ENCODE measurements at regions not wholly inside any gene's neighbourhood (a gene's known extent, or its start where the extent isn't known, plus 50 kb on each side); places are given as distances from the start of the nearest gene placed in this dataset.
"Not testable (repeated sequence)": the region's sequence is repeated elsewhere in the genome, so short reads cannot be mapped to it uniquely, and the experiment has no call there.

DNA sequence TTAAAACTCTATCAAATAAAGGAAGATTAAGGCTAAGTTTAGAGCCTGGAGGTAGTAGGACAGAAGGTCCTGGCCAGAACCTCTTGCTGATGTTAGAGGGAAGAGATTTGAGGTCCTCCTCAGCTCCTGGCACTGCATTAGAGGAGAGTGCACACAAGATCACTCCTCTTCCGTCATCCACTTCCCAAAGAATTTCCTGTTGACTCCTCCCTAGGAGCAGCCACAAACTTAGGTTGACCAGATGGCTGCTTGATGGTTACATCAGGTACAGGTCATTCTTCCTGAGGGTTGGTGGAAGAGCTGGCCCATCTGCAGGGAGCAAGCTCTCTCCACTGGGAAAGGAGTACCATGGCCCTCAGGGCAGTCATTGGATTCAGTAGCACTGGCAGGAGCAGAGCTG lies 93.9 kb upstream of the IL33 start:
- no peak overlapping the region for H3K4me3 Mint-ChIP-seq
- H3K36me3 Mint-ChIP-seq (ENCODE audit: low read depth) = no peaks in the 10 kb centered on the region
- no peak overlapping the region for H3K27ac Mint-ChIP-seq
- no peaks in the 10 kb centered on the region for H3K4me1 Mint-ChIP-seq (ENCODE audit: low read depth)
- H3K9me3 Mint-ChIP-seq = no peaks in the 10 kb centered on the region
- peaks cover 3% of the 10 kb centered on the region for H3K27me3 Mint-ChIP-seq (ENCODE audit: low read depth)

DNA sequence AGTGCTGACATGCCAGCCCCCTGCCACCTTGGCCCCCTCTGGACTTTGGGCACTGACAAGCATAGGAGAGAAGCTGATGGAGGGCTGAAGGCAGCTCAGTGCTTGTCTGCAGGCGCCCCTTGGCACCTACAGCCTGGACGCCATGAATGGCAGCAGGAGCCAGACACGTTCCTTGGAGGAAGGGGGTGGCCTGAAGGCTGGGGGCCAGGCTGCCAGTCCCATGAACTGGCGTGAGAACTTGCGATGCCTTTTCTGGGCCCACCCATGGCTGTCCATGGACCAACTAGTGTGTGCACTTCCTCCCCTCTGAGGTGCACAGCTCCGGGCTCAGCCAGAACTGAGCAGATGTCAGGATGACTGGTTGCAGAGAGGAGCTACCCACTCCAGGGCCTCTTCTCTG lies 99.0 kb upstream of the RANBP6 start:
- no peaks in the 10 kb centered on the region for H3K27me3 Mint-ChIP-seq (ENCODE audit: low read depth)
- H3K27ac Mint-ChIP-seq = no peak overlapping the region
- no peaks in the 10 kb centered on the region for H3K4me1 Mint-ChIP-seq (ENCODE audit: low read depth)

DNA sequence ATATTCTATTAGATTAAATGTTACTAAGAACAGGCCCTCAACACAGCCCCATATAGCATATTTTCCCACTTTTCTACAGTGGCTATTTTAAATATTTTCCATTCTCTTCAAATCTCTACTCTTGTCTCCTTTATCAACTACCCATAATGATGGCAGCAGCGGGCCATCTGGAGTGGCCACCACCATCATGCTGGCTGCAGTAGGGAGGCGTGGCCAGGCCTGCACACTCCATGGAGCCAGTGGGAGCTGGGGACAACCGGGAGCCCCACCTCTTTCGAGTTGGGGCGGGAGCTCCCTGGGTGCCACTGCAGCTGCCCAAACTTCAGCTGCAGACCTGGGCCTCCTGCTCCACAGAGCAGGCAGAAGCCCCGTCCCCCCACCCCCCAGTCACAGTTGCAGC lies 98.4 kb upstream of the RANBP6 start:
- Mint-ChIP-seq H3K27ac (no peak overlapping the region), H3K9me3 (no peaks in the 10 kb centered on the region), H3K36me3 (ENCODE audit: low read depth) (no peaks in the 10 kb centered on the region), H3K4me3 (no peak overlapping the region), H3K4me1 (ENCODE audit: low read depth) (no peaks in the 10 kb centered on the region), H3K27me3 (ENCODE audit: low read depth) (no peaks in the 10 kb centered on the region)

More for the DNA sequence above, 99.0 kb upstream of the RANBP6 start:
- Mint-ChIP-seq H3K9me3 (no peaks in the 10 kb centered on the region), H3K4me3 (no peak overlapping the region), H3K36me3 (ENCODE audit: low read depth) (no peaks in the 10 kb centered on the region)

DNA sequence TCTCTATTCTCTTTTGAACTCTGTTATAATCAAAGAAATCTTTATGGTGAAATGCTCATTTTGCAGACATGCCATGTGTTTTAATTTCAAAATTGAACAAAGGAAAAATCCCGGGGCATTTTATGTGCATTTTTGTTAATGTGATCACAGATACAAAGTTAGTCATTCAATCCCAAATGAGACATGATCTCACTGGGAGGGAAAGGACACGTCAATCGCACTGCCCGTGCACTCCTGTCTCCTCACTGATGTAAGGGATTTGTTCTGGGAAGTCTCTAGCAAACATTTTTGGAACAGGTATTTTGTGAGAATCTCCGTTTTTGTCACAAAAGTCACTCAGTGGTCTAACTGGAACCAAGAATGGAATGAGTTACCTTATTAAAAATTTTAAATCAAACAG lies 97.9 kb upstream of the RANBP6 start:
- Mint-ChIP-seq H3K27ac (no peak overlapping the region), H3K4me3 (no peak overlapping the region), H3K36me3 (ENCODE audit: low read depth) (no peaks in the 10 kb centered on the region), H3K4me1 (ENCODE audit: low read depth) (no peaks in the 10 kb centered on the region), H3K9me3 (no peaks in the 10 kb centered on the region), H3K27me3 (ENCODE audit: low read depth) (no peaks in the 10 kb centered on the region)

DNA sequence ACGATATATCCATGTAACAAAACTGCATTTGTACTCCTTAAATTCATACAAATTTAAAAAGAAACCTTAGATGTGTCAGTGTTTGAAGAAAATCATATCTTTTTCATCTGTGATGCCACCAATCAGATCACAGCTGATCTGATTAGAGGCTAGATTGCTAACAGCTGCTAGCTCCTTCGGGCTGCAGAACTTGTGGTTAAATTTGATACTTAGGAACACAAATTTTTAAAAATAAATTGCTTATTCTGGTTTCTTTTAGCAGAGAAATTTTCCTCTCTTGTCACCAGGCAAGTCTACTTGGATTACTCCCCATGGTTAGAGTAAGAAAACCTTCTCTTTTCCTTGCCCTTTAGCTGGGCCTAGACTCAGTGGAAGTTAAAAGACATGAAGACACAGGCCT lies 94.6 kb upstream of the RANBP6 start:
- no peaks in the 10 kb centered on the region for H3K36me3 Mint-ChIP-seq (ENCODE audit: low read depth)
- H3K27ac Mint-ChIP-seq = no peak overlapping the region
- no peaks in the 10 kb centered on the region for H3K4me1 Mint-ChIP-seq (ENCODE audit: low read depth)
- H3K9me3 Mint-ChIP-seq = no peaks in the 10 kb centered on the region
- H3K4me3 Mint-ChIP-seq = no peak overlapping the region
- H3K27me3 Mint-ChIP-seq (ENCODE audit: low read depth) = no peaks in the 10 kb centered on the region

DNA sequence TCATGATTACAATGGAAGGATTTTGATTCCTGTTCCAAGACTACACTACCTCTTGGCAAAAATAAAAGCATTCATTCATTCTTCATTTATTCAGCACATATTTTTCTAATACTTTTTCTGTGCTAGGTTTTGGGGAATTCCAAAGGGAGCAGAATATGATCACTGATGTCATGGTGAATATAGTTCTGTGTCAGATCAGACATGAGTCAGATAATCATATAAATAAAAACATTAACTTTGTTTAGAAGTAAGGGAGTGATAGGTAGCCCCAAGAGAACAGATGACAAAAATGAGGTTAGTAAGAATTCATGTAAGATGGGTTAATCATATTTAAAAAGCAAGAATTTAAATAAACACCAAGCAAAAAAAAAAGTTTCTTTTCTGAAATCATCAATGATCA lies 94.1 kb upstream of the RANBP6 start:
- Mint-ChIP-seq H3K27ac (no peak overlapping the region), H3K4me1 (ENCODE audit: low read depth) (no peaks in the 10 kb centered on the region), H3K4me3 (no peak overlapping the region), H3K9me3 (no peaks in the 10 kb centered on the region), H3K27me3 (ENCODE audit: low read depth) (no peaks in the 10 kb centered on the region), H3K36me3 (ENCODE audit: low read depth) (no peaks in the 10 kb centered on the region)

DNA sequence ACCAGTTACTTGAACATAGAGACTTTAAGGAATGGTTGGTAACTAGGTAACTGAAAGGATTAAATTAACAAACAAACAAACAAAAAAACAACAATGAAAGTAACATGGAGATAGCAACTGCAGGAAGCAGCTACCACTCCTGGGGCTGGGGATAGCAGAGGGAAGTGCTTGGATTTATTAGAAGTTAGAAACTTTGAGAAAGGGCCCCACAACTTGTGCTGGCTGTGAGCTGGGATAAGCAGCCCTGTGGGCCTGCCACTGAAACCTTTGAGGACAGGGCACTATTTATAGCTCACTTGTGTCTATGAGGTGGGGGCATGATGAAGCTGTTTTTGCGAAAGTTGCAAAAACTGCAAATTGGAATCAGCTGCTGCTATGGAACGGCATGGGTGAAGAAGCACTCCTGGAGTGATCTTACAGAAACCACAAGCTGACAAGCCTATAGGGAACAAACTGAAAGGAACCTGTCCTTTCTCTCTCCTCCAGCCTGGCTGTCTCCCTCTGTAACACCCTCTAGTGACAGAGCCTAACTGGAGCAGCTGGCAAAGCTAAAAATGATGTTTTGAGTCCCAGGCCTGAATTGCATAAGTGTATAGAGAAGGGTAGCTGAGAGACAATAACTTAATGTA lies 91.4 kb upstream of the RANBP6 start:
- no peaks in the 10 kb centered on the region for H3K36me3 Mint-ChIP-seq (ENCODE audit: low read depth)
- H3K4me1 Mint-ChIP-seq (ENCODE audit: low read depth) = no peaks in the 10 kb centered on the region
- H3K4me3 Mint-ChIP-seq = no peak overlapping the region
- no peak overlapping the region for H3K27ac Mint-ChIP-seq
- no peaks in the 10 kb centered on the region for H3K27me3 Mint-ChIP-seq (ENCODE audit: low read depth)
- H3K9me3 Mint-ChIP-seq = no peaks in the 10 kb centered on the region

DNA sequence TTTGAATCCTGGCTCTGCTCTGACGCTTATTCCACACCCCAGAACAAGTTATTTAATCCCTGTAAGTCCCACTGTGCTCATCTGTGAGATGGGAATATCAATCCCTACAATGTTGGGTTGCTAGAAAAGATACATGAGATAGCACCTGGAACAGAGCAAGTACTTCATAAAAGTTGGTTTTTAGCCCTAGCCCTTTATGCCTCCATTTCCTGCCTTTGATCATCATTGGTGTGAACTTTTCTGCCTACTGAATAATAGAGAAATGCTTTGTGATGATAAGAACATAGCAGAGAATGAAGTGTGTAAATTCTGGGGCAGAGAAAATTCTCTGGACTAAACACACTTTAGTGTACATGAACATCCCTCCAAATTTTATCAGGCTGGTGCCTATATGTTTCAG lies 90.3 kb upstream of the RANBP6 start:
- H3K4me1 Mint-ChIP-seq (ENCODE audit: low read depth) = no peaks in the 10 kb centered on the region
- H3K27ac Mint-ChIP-seq = no peak overlapping the region

DNA sequence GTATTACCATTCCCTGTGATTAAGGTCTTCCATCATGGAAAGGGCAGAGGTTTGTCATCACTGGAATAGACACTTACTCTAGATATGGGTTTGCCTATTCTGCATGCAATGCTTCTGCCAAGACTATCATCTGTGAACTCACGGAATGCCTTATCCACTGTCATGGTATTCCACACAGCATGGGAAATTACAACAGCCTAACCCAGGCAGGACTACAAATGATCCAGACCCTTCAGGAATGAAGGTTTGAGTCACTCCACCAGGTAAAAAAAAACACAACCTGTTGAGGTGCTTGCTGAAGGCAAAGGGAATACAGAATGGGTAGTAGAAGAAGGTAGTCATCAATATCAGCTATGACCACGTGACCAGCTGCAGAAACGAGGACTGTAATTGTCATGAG lies 89.0 kb upstream of the RANBP6 start:
- H3K27me3 Mint-ChIP-seq (ENCODE audit: low read depth); H3K36me3 Mint-ChIP-seq (ENCODE audit: low read depth); H3K4me1 Mint-ChIP-seq (ENCODE audit: low read depth); H3K9me3 Mint-ChIP-seq; H3K27ac Mint-ChIP-seq; H3K4me3 Mint-ChIP-seq: not testable (repeated sequence)

More for the DNA sequence above, 90.3 kb upstream of the RANBP6 start:
- no peaks in the 10 kb centered on the region for H3K27me3 Mint-ChIP-seq (ENCODE audit: low read depth)
- no peak overlapping the region for H3K4me3 Mint-ChIP-seq
- no peaks in the 10 kb centered on the region for H3K9me3 Mint-ChIP-seq
- H3K36me3 Mint-ChIP-seq (ENCODE audit: low read depth) = no peaks in the 10 kb centered on the region

DNA sequence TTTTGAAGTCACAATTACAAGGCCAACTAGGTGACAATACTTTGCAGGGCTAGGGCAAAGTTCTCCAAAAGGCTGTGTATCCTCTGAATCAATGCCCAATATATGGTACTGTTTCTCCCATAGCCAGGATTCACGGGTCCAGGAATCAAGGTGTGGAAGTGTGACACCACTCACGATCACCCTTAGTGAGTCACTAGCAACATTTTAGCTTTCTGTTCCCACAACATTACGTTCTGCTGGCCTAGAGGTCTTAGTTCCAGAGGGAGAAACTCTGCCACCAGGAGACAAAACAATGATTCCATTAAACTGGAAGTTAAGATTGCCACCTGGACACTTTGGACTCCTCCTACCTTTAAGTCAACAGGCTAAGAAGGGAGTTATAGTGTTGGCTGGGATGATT lies 88.5 kb upstream of the RANBP6 start:
- not testable (repeated sequence) for H3K27ac Mint-ChIP-seq; H3K9me3 Mint-ChIP-seq; H3K27me3 Mint-ChIP-seq (ENCODE audit: low read depth); H3K36me3 Mint-ChIP-seq (ENCODE audit: low read depth); H3K4me3 Mint-ChIP-seq; H3K4me1 Mint-ChIP-seq (ENCODE audit: low read depth)

DNA sequence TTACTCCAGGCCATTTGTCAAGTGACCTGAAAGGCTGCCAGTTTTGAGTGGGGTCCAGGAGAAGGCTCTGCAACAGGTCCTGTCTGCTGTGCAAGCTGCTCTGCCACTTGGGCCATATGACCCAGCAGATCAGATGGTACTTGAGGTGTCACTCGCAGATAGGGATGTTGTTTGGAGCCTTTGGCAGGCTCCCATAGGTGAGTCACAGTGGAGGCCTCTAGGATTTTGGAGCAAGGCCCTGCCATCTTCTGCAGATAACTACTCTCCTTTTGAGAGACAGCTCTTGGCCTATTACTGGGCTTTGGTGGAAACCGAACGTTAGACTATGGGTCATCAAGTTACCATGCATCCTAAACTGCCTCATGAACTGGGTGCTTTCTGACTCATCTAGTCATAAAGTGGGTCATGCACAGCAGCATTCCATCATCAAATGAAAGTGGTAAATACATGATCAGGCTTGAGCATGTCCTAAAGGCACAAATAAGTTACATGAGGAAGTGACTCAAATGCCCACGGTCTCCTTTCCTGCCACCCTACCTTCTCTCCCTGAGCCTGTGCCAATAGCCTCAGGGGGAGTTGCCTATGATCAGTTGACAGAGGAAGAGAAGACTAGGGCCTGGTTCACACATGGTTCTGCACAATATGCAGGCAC lies 87.0 kb upstream of the RANBP6 start:
- H3K4me1 Mint-ChIP-seq (ENCODE audit: low read depth); H3K27me3 Mint-ChIP-seq (ENCODE audit: low read depth); H3K36me3 Mint-ChIP-seq (ENCODE audit: low read depth); H3K4me3 Mint-ChIP-seq; H3K27ac Mint-ChIP-seq; H3K9me3 Mint-ChIP-seq: not testable (repeated sequence)

DNA sequence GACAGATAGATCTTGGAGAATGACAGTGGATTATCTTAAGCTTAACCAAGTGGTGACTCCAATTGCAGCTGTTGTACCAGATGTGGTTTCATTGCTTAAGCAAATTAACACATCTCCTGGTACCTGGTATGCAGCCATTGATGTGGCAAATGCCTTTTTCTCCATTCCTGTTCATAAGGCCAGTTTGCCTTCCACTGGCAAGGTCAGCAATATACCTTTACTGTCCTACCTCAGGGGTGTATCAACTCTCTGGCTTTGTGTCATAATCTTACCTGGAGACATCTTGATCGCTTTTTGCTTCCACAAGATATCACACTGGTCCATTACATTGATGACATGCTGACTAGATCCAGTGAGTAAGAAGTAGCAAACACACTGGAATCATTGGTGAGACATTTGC lies 86.3 kb upstream of the RANBP6 start:
- H3K4me3 Mint-ChIP-seq; H3K4me1 Mint-ChIP-seq (ENCODE audit: low read depth); H3K27me3 Mint-ChIP-seq (ENCODE audit: low read depth); H3K36me3 Mint-ChIP-seq (ENCODE audit: low read depth); H3K9me3 Mint-ChIP-seq; H3K27ac Mint-ChIP-seq: not testable (repeated sequence)

DNA sequence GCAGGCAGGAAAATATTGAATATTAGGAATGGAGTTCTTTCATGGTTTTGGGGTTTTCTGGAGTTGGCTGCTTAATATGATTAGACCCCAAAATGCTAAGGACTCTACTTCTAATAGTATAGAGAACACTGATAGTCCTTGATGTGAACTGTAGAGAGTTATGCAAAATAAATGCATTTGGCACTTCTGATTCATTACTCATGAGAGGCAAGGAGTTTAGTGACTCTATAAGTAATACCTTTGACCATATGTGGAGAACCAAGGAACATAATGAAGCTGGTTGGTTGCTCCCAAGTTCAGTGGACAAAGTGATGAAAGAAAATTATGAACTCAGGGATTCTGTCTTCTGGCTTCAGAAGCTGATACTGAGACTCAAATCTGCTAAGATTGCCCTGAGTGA lies 83.9 kb upstream of the RANBP6 start:
- H3K36me3 Mint-ChIP-seq (ENCODE audit: low read depth); H3K4me1 Mint-ChIP-seq (ENCODE audit: low read depth); H3K4me3 Mint-ChIP-seq; H3K27me3 Mint-ChIP-seq (ENCODE audit: low read depth); H3K27ac Mint-ChIP-seq; H3K9me3 Mint-ChIP-seq: not testable (repeated sequence)

DNA sequence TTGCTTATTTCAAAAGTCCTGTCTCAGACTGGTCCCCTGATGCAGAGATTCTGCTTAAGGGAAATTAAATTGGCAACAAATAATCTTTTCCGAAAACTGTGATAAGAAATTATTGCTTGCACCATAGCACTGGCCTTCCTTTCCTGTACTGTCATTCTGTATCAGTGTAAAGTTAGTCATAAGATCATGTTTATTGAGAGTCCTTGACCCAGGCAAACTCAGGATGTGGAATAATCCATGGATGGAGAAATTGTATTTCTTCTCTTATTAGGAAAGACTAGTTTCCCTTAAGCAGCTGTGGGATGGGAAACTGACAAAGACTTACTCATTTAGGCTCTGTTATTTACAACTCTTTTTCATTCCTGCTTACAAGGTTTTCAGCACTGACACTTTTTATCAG lies 83.0 kb upstream of the RANBP6 start:
- H3K9me3 Mint-ChIP-seq = no peaks in the 10 kb centered on the region
- H3K36me3 Mint-ChIP-seq (ENCODE audit: low read depth) = no peaks in the 10 kb centered on the region
- H3K27ac Mint-ChIP-seq = no peak overlapping the region
- no peak overlapping the region for H3K4me3 Mint-ChIP-seq
- H3K27me3 Mint-ChIP-seq (ENCODE audit: low read depth) = peaks cover 10% of the 10 kb centered on the region
- H3K4me1 Mint-ChIP-seq (ENCODE audit: low read depth) = no peaks in the 10 kb centered on the region

DNA sequence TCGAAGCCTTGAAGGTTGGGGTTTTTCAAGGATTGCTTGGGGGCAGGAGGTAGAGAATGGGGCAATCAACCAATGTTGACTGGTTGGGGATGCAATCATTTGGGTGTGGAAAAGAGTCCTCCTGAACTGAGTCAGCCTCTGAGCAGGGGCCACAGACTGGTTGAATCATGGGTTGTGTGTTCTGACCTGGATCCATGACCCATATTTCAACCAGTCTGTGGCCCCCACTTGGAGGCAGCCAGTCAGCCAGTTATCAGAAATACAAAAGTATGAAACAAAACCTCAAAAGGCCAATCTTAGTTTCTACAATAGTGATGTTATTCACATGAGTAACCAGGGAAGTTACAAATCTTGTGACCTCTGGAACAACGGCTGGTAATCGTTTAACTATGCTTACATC lies 81.4 kb upstream of the RANBP6 start:
- peaks cover 14% of the 10 kb centered on the region for H3K27me3 Mint-ChIP-seq (ENCODE audit: low read depth)
- no peaks in the 10 kb centered on the region for H3K9me3 Mint-ChIP-seq
- H3K27ac Mint-ChIP-seq = no peak overlapping the region
- no peak overlapping the region for H3K4me3 Mint-ChIP-seq
- H3K36me3 Mint-ChIP-seq (ENCODE audit: low read depth) = no peaks in the 10 kb centered on the region
- no peaks in the 10 kb centered on the region for H3K4me1 Mint-ChIP-seq (ENCODE audit: low read depth)

All from T-helper 1 cell treated with Interleukin-12 subunit alpha and Interleukin-12 subunit beta and Interleukin-4 antibody, amounts not matched to agents 30 μg/mL and 1 μg/mL, for 36 hours (primary cell).